Stimulated activated CD4-positive, alpha-beta T cell treated with anti-CD3 and anti-CD28 coated beads, Interleukin-1b, Interleukin-23, amount 100 ng/mL, for 1 hour (primary cell): ENCODE measurements at regions not wholly inside any gene's neighbourhood (a gene's known extent, or its start where the extent isn't known, plus 50 kb on each side); places are given as distances from the start of the nearest gene placed in this dataset.
"Not testable (repeated sequence)": the region's sequence is repeated elsewhere in the genome, so short reads cannot be mapped to it uniquely, and the experiment has no call there.

ENCODE experiments used
- DNase-seq, 2 donors: peaks; one replicate each; pipeline ENCODE4 v3.0.0-alpha.2; 2020; ENCODE audit warnings: low read depth in 2 of 2

DNA sequence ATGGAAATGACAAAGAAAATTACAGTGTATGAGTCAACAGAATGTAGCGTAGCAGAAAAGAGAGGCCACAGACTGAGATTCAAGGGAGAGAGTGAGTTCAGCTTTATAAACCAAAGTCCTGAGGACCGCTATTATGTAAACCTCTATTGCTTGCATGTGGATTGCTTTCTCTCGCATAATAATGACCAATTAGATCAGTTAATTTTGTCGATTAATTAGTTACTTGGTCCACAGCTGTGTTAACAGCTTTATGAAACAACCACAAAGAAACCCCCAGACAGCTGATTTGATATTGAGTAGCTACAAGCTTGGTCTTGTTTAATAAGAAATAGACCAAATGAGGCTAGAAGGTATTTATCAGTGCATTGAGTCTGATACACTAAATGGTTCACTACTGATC lies 291.8 kb upstream of the ERCC4 start:
- no peak for DNase-seq

DNA sequence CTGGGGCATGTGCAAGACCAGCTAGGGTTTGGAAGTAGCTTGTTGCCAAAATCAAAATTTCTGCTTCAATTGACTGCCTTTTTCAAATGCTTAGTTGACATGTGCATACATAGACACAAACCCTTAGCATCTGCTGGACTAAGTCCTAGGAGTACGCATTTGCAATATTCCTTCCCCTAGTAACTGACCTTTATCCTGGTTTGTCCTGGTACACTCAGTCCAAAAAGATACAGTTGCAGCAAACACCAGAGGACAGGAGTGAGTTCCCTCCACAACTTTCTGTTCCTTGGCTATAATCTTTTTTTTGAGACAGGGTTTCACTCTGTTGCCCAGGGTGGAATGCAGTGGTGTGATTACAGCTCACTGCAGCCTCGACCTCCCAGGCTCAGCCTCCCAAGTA lies 290.2 kb upstream of the ERCC4 start:
- DNase-seq: no peak

DNA sequence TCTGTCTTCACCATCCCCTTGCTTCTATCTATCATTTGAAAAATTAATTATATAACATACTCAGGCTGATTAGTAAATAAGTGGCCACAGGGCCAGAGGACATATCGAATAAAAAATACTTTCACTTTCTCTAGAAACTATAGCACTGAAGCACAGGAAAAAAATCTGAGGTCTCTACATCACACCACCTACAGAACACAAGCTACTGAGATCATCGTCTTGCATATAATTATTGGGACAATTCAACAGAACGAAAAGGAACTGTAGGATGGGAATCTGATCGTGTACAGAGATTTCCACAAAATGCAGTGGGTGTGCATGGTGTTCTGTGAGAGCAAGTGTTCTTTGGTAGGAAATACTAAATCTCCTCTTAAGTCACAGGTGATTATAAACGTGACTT lies 289.6 kb upstream of the ERCC4 start:
- no peak for DNase-seq

DNA sequence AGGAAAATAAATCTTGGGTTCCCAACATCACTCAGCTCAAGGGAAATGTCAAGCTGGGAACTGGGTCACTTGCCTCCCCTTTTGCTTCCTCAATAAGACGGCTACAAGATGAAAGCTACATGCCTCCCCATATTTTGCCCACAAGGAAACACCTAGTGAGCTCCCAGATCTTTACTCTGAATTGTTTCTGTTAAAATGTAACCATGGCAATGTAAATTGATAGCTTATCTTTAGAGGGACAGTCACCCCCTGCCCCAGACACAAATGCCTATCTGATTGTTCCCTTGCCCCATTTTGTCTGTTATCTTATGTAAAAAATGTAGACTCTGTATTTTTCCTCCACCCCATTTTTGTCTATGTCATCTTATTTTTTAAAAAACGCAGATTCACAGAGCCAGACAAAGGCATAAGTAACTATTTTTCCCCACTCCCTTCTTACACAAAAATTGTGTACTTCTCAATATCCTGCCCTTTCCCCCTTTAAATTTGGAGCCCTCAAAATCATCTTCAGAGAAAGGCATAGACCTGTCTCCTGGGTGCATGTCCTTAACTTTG lies 288.7 kb upstream of the ERCC4 start:
- DNase-seq: no peak

DNA sequence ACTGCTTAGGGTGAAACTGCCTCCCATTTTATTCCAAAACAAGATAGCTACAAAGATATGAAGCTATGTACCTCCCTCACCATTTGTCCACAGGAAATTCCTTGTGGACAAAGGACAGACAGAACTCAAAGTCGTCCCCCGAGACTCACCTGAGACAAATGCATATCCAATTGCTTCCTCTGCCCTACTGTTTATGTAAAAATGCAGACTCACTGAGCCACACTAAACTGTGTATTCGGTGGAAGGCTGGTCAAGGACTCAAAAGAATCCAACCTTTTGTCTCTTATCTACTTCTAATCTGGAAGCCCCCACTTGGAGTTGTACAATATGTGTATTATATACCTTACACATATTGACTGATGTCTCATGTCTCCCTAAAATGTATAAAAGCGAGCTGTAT lies 288.0 kb upstream of the ERCC4 start:
- DNase-seq: no peak

DNA sequence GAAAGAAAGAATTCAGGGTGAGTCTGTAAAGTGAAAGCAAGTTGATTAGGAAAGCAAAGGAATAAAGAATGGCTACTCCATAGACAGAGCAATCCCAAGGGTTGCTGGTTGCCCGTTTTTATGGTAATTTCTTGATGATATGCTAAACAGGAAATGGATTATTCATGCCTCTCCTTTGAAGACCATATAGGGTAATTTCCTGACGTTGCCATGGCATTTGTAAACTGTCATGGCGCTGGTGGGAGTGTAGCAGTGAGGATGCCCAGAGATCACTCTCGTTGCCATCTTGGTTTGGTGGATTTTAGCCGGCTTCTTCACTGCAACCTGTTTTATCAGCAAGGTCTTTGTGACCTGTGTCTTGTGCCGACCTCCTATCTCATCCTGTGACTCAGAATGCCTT lies 287.4 kb upstream of the ERCC4 start:
- DNase-seq: not testable (repeated sequence)

DNA sequence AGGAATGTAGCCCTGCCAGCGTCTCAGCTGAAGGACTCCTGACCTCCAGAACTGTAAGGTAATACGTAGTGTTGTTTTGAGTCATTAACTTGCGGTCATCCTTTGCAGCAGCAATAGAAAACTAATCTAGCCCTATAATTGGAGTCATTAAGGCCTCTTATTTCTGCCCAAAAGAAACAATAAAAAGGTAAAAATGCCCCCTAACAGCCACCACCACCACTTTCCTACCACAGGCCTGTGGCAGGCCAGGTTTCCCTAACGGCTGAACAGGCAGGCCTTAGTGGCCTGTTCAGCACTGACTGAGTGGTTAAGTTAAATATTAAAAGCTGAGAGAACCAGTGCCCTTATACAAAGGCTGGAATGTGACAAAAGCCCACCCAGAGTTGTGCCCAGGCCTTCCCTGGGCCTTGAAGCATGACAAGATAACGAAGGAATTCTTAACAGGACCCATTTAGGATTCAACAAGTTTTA lies 286.5 kb upstream of the ERCC4 start:
- DNase-seq: no peak

DNA sequence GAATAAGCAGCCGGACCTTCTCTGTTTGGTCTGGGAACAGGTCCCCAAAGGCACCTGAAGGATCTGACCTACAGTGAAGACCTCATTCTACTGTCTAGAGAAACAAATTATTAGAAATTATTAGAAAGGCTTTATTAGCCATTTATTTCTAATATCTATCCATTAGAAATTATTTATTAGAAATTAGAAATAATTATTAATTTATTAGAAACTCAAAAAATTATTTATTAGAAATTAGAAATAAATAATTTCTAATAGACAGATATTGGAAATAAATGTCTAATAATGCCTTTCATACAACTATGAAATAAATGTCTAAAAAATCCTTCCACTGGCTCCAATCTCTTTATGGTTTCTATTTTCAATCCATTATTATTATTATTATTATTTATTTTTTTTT lies 285.7 kb upstream of the ERCC4 start:
- no peak for DNase-seq

DNA sequence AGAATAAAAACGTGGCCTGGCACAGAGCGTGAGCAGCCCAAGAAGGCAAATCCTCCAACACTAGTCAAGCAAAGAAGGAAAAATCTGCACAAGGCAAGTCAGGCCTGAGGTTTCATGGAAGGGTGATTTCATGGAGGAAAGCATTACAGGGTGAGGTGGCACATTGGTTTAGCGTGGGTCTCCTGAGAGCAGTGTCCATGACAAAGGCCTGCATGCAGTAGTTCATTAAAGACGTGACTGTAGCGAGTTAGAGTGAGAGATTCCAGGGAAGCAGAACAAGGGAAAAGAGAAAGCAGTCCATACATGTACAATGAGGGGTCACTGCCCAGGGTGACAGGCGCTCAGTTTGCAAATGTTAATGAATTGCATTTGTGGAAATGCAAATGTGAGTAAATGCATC lies 285.0 kb upstream of the ERCC4 start:
- no peak for DNase-seq

DNA sequence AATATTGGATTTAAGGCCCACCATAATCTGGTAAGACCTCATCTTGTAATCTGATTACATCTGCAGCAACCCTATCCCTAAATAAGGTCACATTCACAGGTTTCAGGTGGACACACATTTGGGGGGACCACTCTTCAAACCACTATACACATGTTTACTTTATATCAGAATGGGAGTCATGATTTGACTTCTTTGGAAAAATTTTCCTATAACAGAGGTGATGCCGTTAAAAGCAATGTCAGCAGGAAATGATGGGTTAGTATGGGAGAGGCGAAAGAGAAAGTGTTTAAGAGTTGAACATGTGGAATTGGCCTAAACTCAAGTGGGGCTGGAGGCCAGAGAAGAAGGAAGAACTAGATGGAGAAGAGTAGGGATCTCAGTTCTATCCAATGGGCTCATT lies 281.7 kb upstream of the ERCC4 start:
- DNase-seq: no peak

DNA sequence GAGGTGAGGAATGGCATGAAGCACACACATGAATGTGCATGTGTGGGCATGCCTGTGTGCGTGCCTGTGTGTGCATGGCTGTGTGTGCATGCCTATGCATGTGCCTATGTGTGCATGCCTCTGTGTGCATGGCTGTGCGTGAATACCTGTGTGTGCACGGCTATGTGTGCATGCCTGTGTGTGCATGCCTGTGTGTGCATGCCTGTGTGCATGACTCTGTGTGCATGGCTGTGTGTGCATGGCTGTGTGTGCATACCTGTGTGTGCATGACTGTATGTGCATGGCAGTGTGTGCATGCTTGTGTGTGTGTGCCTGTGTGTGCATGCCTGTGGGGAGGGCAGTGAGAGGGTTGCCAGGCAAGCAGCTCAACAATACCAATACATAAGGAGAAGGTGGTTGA lies 276.5 kb upstream of the ERCC4 start:
- DNase-seq: no peak

DNA sequence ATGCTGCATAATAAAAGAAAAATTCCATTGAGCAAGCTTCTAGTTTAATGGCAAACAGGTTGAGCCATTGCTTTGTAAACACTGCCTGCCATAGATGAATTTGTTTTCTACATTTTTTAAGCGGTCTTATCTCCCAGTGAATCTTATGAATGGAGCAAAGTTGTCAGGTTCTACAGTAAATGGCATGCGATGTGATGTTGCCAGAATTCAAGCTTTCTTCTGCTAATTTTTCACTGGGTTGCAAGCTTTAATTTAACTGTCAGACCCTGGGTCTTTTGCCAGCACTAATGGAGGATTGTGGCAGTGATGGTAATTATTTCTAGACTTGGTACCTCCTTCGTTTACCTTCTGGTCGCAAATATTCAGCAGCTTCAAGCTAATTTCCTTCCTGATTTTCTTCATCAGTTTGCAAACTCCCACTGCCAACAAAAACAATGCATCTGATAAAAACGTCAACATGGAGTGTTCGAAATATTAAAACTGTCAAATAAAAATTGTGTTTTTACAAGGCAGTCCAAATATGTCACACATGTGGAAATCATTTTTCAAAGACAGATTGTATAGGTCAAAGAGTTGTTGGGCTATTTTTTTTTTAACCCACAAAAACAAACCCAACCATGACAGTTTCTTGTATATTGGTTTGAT lies 274.2 kb upstream of the ERCC4 start:
- DNase-seq: no peak

DNA sequence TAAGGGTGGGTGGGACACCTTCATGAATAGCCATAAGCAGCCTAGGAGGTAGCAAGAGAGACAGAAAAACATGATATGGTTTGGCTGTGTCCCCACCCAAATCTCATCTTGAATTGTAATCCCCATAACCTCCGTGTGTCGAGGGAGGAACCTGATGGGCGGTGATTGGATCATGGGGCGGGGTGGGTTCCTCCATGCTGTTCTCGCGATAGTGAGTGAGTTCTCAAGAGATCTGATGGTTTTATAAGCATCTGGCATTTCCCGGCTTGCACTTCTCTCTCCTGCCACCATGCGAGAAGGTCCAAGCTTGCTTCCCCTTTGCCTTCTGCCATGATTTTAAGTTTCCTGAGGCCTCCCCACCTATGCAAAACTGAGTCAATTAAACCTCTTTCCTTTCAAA lies 259.1 kb upstream of the ERCC4 start:
- no peak for DNase-seq

DNA sequence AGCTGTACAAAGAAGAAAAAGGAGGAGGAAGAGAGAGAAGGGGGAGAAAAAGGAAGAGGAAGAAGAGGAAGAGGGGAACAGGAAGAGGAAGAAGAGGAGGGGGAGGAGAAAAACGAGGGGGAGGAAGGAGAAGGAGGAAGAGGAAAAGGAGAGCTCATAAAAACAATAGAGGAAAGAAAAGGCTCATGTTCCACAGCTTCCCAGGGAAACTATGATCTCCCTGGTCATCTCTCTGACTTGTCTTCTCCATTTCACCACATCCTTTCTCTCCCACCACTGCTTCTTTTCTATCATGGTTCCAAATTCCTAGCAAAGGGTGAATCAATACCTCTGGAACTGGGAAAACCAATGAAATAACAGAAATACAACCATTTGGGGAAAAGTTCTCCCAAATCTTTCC lies 254.1 kb upstream of the ERCC4 start:
- no peak for DNase-seq

DNA sequence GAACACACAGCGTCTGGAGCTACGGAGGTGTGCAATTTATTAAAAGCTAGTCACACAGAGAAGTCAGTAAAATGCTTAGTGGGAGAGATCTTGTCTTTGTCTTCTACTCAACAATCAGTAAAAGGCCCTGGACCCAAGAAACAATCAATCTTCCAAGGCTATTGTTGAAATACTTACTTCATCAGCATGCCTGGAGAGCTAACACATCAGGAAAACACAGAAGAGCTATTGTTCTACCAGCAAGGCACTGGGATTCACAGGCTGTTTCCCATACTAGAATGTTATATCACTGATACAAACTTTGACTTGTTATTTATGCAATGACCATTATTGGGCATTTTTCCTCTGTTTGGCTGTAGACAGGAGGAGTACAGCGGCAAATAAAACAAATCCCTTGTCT lies 247.8 kb upstream of the ERCC4 start:
- no peak for DNase-seq

DNA sequence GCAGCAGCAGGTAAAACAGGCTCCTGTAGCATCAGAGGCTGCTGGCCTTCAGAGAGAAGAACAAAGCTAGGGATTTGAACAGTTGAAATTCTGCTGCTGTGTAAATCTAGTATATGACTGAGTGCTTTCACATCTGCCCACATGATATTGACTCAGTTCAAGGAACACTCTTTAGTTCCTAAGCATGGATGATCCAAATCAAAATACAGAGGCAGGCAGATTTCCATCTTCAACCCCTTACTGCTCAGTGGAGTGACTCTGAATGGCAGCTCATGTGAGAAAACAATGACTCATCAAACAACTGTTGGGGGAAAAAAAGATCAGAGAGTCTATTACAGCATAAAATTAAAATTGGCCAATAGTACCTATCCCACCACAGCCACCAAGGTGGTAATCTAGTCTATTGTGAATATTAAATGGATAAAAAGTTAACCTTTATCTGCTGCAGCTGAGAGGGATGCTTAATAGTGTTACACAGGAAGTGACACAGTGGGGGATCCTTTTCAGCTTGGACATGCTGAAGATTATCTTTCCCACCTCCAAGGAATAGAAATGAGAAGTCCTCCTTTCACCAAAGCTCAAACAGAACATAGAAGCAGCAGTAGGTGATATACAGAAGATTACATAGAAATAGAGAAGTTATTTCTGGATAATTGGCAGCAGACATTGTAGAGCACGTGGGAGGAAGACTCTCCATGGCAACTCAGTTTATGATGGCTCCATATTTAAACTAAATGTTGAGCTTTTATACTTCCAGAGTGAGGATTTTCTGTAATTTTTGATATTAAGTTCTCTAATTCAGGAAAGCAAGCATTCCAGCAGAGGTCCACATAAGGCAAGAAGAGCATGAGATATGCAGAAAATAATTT lies 239.7 kb upstream of the ERCC4 start:
- no peak for DNase-seq

DNA sequence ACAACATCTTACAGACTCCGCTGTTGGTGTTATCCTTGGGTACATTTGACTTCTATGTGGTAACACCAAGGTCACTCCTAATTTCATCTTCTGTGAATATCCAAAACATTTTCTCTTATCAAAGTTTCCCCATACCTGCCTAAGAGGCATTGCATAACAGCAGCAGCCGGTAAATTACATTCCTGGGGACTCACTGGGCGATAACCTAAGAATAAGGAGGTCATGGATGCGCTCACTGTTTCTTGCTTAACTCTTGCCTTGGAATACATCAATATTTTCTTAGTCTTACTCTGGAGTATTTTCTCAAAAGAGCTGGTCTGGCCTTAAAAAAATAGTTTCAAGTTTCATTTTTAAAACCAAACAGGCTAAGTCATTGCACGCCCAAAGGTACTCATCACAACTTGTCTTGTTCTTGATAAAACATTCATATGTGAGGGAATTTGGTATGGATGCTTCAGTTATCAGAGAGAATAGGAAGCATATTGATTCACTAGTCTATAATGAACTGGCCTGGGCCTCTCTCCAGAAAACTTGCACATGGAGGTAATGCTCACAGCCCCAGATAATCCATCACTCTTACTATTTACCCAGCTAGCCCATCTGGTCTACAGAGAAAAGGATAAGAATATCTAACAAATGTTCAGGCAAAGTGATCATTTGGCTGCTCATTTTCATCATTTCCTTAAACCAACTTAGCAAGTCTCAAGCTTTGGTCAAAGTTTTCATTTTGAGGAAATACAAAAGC lies 235.0 kb upstream of the ERCC4 start:
- no peak for DNase-seq

DNA sequence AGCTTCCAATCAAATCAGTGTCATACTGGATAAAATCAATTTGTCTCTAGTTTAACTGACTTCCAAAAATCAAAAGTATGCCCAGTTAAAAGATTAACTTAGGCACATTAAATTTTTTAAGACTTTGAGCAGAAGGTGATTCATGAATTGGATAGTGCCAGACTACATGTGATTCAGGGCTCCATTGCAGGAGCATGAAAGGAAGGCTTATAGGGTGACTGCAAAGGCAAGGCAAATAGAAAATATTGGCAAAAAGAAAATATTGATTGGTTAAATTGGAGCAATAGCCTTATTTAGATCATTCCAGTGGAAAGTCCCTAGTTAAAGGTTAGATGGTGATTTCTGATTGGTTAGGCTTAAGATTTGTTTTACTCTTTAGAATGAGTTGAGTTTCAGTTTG lies 223.9 kb upstream of the ERCC4 start:
- no peak for DNase-seq

DNA sequence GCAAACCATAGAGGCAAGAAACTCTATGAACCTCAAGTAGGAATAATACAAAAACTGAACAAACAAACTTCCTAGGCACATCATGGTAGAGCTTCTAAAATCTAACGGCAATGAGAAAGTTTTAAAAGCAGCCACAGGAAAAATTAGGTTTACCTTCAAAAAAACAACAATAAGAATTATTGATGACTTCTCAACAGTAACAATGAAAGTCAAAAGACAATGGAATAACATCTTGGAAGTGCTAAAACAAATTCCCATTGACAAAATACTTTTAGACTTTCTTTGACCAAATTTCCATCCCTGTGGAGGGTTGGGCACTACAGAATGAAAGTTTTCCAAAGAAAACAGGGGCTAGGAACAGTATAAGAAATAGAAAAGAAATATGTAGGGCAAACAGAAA lies 222.9 kb upstream of the ERCC4 start:
- DNase-seq: no peak

DNA sequence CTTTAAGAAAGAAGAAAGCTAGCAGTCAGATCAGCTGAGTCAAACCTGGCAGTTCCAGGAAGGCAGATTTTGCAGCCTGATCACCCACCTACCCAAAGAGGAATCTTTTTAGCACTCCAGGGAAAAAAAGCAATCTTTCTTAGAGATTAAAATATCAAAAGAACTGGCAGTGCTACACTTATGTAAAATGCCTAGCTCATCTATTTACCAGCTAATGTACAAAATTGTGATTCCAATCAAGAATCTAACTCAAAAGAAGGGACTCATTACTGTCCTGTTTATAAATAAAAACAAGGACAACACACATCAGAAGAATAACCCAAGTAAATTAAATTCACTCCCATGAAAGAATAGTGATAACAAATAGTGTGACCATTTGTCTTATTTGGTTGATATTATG lies 222.4 kb upstream of the ERCC4 start:
- DNase-seq: no peak

DNA sequence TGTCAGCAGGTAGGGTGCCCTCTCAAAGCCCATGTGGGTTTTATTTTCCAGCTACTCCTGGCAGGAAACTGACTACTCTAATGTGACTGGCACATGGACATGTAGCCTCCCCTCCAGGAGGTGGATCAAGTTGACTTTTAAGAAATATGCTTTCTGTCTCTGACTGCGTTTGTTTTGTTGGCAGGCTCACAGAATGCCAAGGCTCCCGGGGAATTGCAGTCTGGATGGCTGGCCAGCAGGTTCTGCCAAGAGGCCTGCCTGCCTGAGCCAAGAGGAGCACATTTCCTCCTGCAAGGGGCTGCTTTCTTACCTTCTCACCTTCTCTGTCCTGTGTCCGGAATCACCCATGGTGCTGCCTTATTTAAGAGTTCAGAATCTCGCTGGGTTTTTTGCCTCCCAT lies 217.3 kb upstream of the ERCC4 start:
- DNase-seq: no peak

DNA sequence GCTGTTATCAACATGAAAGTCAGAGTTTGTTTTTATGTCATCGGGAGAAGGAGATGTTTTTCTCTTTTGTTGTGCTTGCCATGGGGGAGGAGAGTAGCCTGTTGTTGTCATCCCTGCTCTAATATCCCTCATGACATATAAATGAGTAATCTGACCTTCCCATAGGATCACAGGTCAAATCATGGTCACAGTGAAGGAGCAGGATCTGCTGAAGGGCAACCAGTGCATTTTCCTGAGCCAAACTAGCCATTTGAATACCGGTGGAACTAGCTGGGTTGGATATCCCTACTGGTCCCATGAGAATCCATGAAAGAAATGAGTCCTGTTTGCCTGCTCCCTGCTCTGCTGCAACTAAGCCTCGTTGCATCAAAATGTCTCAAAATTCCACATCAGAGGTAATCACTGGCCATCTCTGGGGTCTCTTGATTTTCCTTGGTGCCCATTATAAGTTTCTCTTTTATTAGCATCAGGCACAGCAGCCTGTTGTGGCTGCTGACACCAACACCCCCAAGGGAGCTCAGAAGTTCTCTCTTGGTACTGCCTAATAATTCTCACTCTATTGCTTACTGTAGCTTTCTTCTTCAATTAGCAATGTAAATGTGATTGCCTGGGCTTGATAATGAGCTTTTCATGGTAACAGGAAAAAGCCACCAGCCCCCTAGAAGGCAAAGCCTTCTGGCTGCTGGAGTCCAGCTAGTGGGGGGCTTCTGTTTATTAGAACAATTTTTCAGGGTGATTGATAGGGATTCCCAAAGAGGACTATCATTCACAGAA lies 211.4 kb upstream of the ERCC4 start:
- no peak for DNase-seq
